B cell (primary cell): ENCODE measurements at regions not wholly inside any gene's neighbourhood (a gene's known extent, or its start where the extent isn't known, plus 50 kb on each side); places are given as distances from the start of the nearest gene placed in this dataset.

Experiments used
- CTCF ChIP-seq: fragments of 200-600 bp; IDR thresholded peaks from one replicate; pipeline ENCODE4 v1.8.0; 2022; ENCODE audit warnings: antibody characterized with exemption, mild to moderate bottlenecking
- EZH2 ChIP-seq: IDR thresholded peaks from 2 replicates; pipeline ENCODE4 v1.6.1; 2012; ENCODE audit warnings: borderline replicate concordance, low read depth, mild to moderate bottlenecking, moderate library complexity, low read length; ENCODE audit not compliant: insufficient read depth, poor library complexity, severe bottlenecking

GRCh38 chr1:163927493-163927892 lies 605.7 kb downstream of the NUF2 start:
- TF ChIP-seq CTCF (no peak), EZH2 (no peak)
